ENCODE measurements at regions not wholly inside any gene's neighbourhood (a gene's known extent, or its start where the extent isn't known, plus 50 kb on each side); places are given as distances from the start of the nearest gene placed in this dataset.

GRCh38 chr20:56851552-56851951 is 222.4 kb downstream of the TFAP2C start:
- no peaks in the 10 kb centered on the region for H3K9me3 ChIP-seq (ENCODE audit: control insufficient read depth in 2 of 2, low read length in 2 of 2)
- H3K4me1 ChIP-seq (ENCODE audit: control insufficient read depth, insufficient read depth, low read length), result no peaks in the 10 kb centered on the region
- H3K27ac ChIP-seq (ENCODE audit: low read length), result no peak overlapping the region
- no peak overlapping the region for H3K9ac ChIP-seq (ENCODE audit: low read length in 2 of 2)
- H3K27me3 ChIP-seq (ENCODE audit: control insufficient read depth in 1 of 2, insufficient read depth in 2 of 2, low read length in 2 of 2), result peaks cover 0 to 5% of the 10 kb centered on the region in 2 donors
- no peaks in the 10 kb centered on the region for H3K36me3 ChIP-seq (ENCODE audit: control insufficient read depth in 2 of 2, insufficient read depth in 2 of 2, low read length in 2 of 2)
- H3K4me3 ChIP-seq (ENCODE audit: low read length in 2 of 2), result no peak overlapping the region

- Histone ChIP-seq H3K36me3 (ENCODE audit: control insufficient read depth in 2 of 2, insufficient read depth in 2 of 2, low read length in 2 of 2) (no peaks in the 10 kb centered on the region), H3K27ac (ENCODE audit: low read length) (no peak overlapping the region), H3K4me1 (ENCODE audit: control insufficient read depth, insufficient read depth, low read length) (no peaks in the 10 kb centered on the region), H3K9ac (ENCODE audit: low read length in 2 of 2) (no peak overlapping the region), H3K4me3 (ENCODE audit: low read length in 2 of 2) (no peak overlapping the region), H3K9me3 (ENCODE audit: control insufficient read depth in 2 of 2, low read length in 2 of 2) (no peaks in the 10 kb centered on the region), H3K27me3 (ENCODE audit: control insufficient read depth in 1 of 2, insufficient read depth in 2 of 2, low read length in 2 of 2) (no peaks in the 10 kb centered on the region)
Measured at GRCh38 chr20:56855708-56856107, 226.6 kb downstream of the TFAP2C start.

GRCh38 chr20:56857950-56858349 is 228.8 kb downstream of the TFAP2C start:
- Histone ChIP-seq H3K27ac (ENCODE audit: low read length) (no peak overlapping the region), H3K27me3 (ENCODE audit: control insufficient read depth in 1 of 2, insufficient read depth in 2 of 2, low read length in 2 of 2) (peaks cover 0 to 3% of the 10 kb centered on the region in 2 donors), H3K9me3 (ENCODE audit: control insufficient read depth in 2 of 2, low read length in 2 of 2) (no peaks in the 10 kb centered on the region), H3K36me3 (ENCODE audit: control insufficient read depth in 2 of 2, insufficient read depth in 2 of 2, low read length in 2 of 2) (no peaks in the 10 kb centered on the region), H3K4me1 (ENCODE audit: control insufficient read depth, insufficient read depth, low read length) (no peaks in the 10 kb centered on the region), H3K9ac (ENCODE audit: low read length in 2 of 2) (no peak overlapping the region), H3K4me3 (ENCODE audit: low read length in 2 of 2) (no peak overlapping the region)

- no peaks in the 10 kb centered on the region for H3K36me3 ChIP-seq (ENCODE audit: control insufficient read depth in 2 of 2, insufficient read depth in 2 of 2, low read length in 2 of 2)
- peaks cover 0 to 6% of the 10 kb centered on the region in 2 donors for H3K27me3 ChIP-seq (ENCODE audit: control insufficient read depth in 1 of 2, insufficient read depth in 2 of 2, low read length in 2 of 2)
- no peaks in the 10 kb centered on the region for H3K4me1 ChIP-seq (ENCODE audit: control insufficient read depth, insufficient read depth, low read length)
- no peak overlapping the region for H3K9ac ChIP-seq (ENCODE audit: low read length in 2 of 2)
- H3K27ac ChIP-seq (ENCODE audit: low read length), result no peak overlapping the region
- H3K4me3 ChIP-seq (ENCODE audit: low read length in 2 of 2), result no peak overlapping the region
- no peaks in the 10 kb centered on the region for H3K9me3 ChIP-seq (ENCODE audit: control insufficient read depth in 2 of 2, low read length in 2 of 2)
Measured at GRCh38 chr20:56859039-56859800, 230.1 kb downstream of the TFAP2C start.

- H3K4me3 ChIP-seq (ENCODE audit: low read length in 2 of 2), result no peak overlapping the region
- H3K4me1 ChIP-seq (ENCODE audit: control insufficient read depth, insufficient read depth, low read length), result no peaks in the 10 kb centered on the region
- H3K9ac ChIP-seq (ENCODE audit: low read length in 2 of 2), result no peak overlapping the region
- peaks cover 0 to 8% of the 10 kb centered on the region in 2 donors for H3K27me3 ChIP-seq (ENCODE audit: control insufficient read depth in 1 of 2, insufficient read depth in 2 of 2, low read length in 2 of 2)
- H3K9me3 ChIP-seq (ENCODE audit: control insufficient read depth in 2 of 2, low read length in 2 of 2), result no peaks in the 10 kb centered on the region
- no peak overlapping the region for H3K27ac ChIP-seq (ENCODE audit: low read length)
- no peaks in the 10 kb centered on the region for H3K36me3 ChIP-seq (ENCODE audit: control insufficient read depth in 2 of 2, insufficient read depth in 2 of 2, low read length in 2 of 2)
Measured at GRCh38 chr20:56859801-56860261, 230.7 kb downstream of the TFAP2C start.

GRCh38 chr20:56860413-56860812 is 231.3 kb downstream of the TFAP2C start:
- no peak overlapping the region for H3K27ac ChIP-seq (ENCODE audit: low read length)
- no peak overlapping the region for H3K4me3 ChIP-seq (ENCODE audit: low read length in 2 of 2)
- H3K4me1 ChIP-seq (ENCODE audit: control insufficient read depth, insufficient read depth, low read length), result no peaks in the 10 kb centered on the region
- H3K9ac ChIP-seq (ENCODE audit: low read length in 2 of 2), result no peak overlapping the region
- no peaks in the 10 kb centered on the region for H3K9me3 ChIP-seq (ENCODE audit: control insufficient read depth in 2 of 2, low read length in 2 of 2)
- no peaks in the 10 kb centered on the region for H3K36me3 ChIP-seq (ENCODE audit: control insufficient read depth in 2 of 2, insufficient read depth in 2 of 2, low read length in 2 of 2)
- H3K27me3 ChIP-seq (ENCODE audit: control insufficient read depth in 1 of 2, insufficient read depth in 2 of 2, low read length in 2 of 2), result peaks cover 0 to 8% of the 10 kb centered on the region in 2 donors

- Histone ChIP-seq H3K4me1 (ENCODE audit: control insufficient read depth, insufficient read depth, low read length) (no peaks in the 10 kb centered on the region), H3K27me3 (ENCODE audit: control insufficient read depth in 1 of 2, insufficient read depth in 2 of 2, low read length in 2 of 2) (peaks cover 0 to 8% of the 10 kb centered on the region in 2 donors), H3K9ac (ENCODE audit: low read length in 2 of 2) (no peak overlapping the region), H3K9me3 (ENCODE audit: control insufficient read depth in 2 of 2, low read length in 2 of 2) (no peaks in the 10 kb centered on the region), H3K36me3 (ENCODE audit: control insufficient read depth in 2 of 2, insufficient read depth in 2 of 2, low read length in 2 of 2) (no peaks in the 10 kb centered on the region), H3K27ac (ENCODE audit: low read length) (no peak overlapping the region), H3K4me3 (ENCODE audit: low read length in 2 of 2) (no peak overlapping the region)
Measured at GRCh38 chr20:56861590-56861989, 232.5 kb downstream of the TFAP2C start.

- no peak overlapping the region for H3K27ac ChIP-seq (ENCODE audit: low read length)
Measured at GRCh38 chr20:56865055-56865454, 235.9 kb downstream of the TFAP2C start.

GRCh38 chr20:56867128-56867527 is 238.0 kb downstream of the TFAP2C start:
- Histone ChIP-seq H3K27ac (ENCODE audit: low read length) (no peak overlapping the region), H3K9ac (ENCODE audit: low read length in 2 of 2) (no peak overlapping the region), H3K4me1 (ENCODE audit: control insufficient read depth, insufficient read depth, low read length) (no peaks in the 10 kb centered on the region)

More at GRCh38 chr20:56865055-56865454, 235.9 kb downstream of the TFAP2C start:
- Histone ChIP-seq H3K9ac (ENCODE audit: low read length in 2 of 2) (no peak overlapping the region), H3K9me3 (ENCODE audit: control insufficient read depth in 2 of 2, low read length in 2 of 2) (peaks cover 4 to 16% of the 10 kb centered on the region in 2 donors), H3K4me3 (ENCODE audit: low read length in 2 of 2) (no peak overlapping the region), H3K27me3 (ENCODE audit: control insufficient read depth in 1 of 2, insufficient read depth in 2 of 2, low read length in 2 of 2) (peaks cover 0 to 10% of the 10 kb centered on the region in 2 donors), H3K36me3 (ENCODE audit: control insufficient read depth in 2 of 2, insufficient read depth in 2 of 2, low read length in 2 of 2) (no peaks in the 10 kb centered on the region), H3K4me1 (ENCODE audit: control insufficient read depth, insufficient read depth, low read length) (no peaks in the 10 kb centered on the region)

GRCh38 chr20:56868746-56869145 is 239.6 kb downstream of the TFAP2C start:
- Histone ChIP-seq H3K27ac (ENCODE audit: low read length) (no peak overlapping the region), H3K4me3 (ENCODE audit: low read length in 2 of 2) (no peak overlapping the region), H3K36me3 (ENCODE audit: control insufficient read depth in 2 of 2, insufficient read depth in 2 of 2, low read length in 2 of 2) (no peaks in the 10 kb centered on the region), H3K9ac (ENCODE audit: low read length in 2 of 2) (no peak overlapping the region), H3K27me3 (ENCODE audit: control insufficient read depth in 1 of 2, insufficient read depth in 2 of 2, low read length in 2 of 2) (peaks cover 2 to 9% of the 10 kb centered on the region in 2 donors), H3K4me1 (ENCODE audit: control insufficient read depth, insufficient read depth, low read length) (no peaks in the 10 kb centered on the region), H3K9me3 (ENCODE audit: control insufficient read depth in 2 of 2, low read length in 2 of 2) (peaks cover 4 to 18% of the 10 kb centered on the region in 2 donors)

More at GRCh38 chr20:56867128-56867527, 238.0 kb downstream of the TFAP2C start:
- Histone ChIP-seq H3K4me3 (ENCODE audit: low read length in 2 of 2) (no peak overlapping the region), H3K27me3 (ENCODE audit: control insufficient read depth in 1 of 2, insufficient read depth in 2 of 2, low read length in 2 of 2) (peaks cover 2 to 12% of the 10 kb centered on the region in 2 donors), H3K9me3 (ENCODE audit: control insufficient read depth in 2 of 2, low read length in 2 of 2) (peaks cover 4 to 16% of the 10 kb centered on the region in 2 donors), H3K36me3 (ENCODE audit: control insufficient read depth in 2 of 2, insufficient read depth in 2 of 2, low read length in 2 of 2) (no peaks in the 10 kb centered on the region)

- Histone ChIP-seq H3K27me3 (ENCODE audit: control insufficient read depth in 1 of 2, insufficient read depth in 2 of 2, low read length in 2 of 2) (peaks cover 2 to 5% of the 10 kb centered on the region in 2 donors), H3K9ac (ENCODE audit: low read length in 2 of 2) (no peak overlapping the region), H3K27ac (ENCODE audit: low read length) (no peak overlapping the region)
Measured at GRCh38 chr20:56870271-56870670, 241.2 kb downstream of the TFAP2C start.

More at GRCh38 chr20:56870271-56870670, 241.2 kb downstream of the TFAP2C start:
- Histone ChIP-seq H3K9me3 (ENCODE audit: control insufficient read depth in 2 of 2, low read length in 2 of 2) (peaks cover 4 to 18% of the 10 kb centered on the region in 2 donors), H3K4me3 (ENCODE audit: low read length in 2 of 2) (no peak overlapping the region), H3K4me1 (ENCODE audit: control insufficient read depth, insufficient read depth, low read length) (no peaks in the 10 kb centered on the region), H3K36me3 (ENCODE audit: control insufficient read depth in 2 of 2, insufficient read depth in 2 of 2, low read length in 2 of 2) (no peaks in the 10 kb centered on the region)
